Heart right ventricle (tissue), 16 donors: ENCODE measurements at regions not wholly inside any gene's neighbourhood (a gene's known extent, or its start where the extent isn't known, plus 50 kb on each side); places are given as distances from the start of the nearest gene placed in this dataset.

Experiments used
- ATAC-seq, 8 donors: fragments of 200-7000 bp; cut with Tn5 transposase; one replicate each; pipeline ENCODE4 v1.9.1; 2020; ENCODE audit warnings: mild to moderate bottlenecking in 8 of 8, moderate library complexity in 8 of 8, moderate number of reproducible peaks in 1 of 8
- DNase-seq, 2 donors: peaks; one replicate each; pipeline ENCODE4 v3.0.0-alpha.2; 2020
- H3K27ac ChIP-seq, 10 donors: fragments of 200-600 bp; sonication (generic) in 2 of 10; one replicate each; pipeline versions ENCODE4 v1.5.0 to v1.8.0; 2020 to 2022; ENCODE audit warnings: mild to moderate bottlenecking in 3 of 10
- H3K27me3 ChIP-seq, 7 donors: fragments of 200-600 bp; one replicate each; pipeline ENCODE4 v1.8.0; 2021 to 2022; ENCODE audit warnings: mild to moderate bottlenecking in 2 of 7
- H3K36me3 ChIP-seq, 9 donors: fragments of 200-600 bp; sonication (generic) in 1 of 9; one replicate each; pipeline versions ENCODE4 v1.5.0 to v1.8.0; 2020 to 2022; ENCODE audit warnings: mild to moderate bottlenecking in 2 of 9
- H3K4me1 ChIP-seq, 9 donors: fragments of 200-600 bp; sonication (generic) in 1 of 9; one replicate each; pipeline versions ENCODE4 v1.5.0 to v1.8.0; 2020 to 2022; ENCODE audit warnings: mild to moderate bottlenecking in 4 of 9
- H3K4me3 ChIP-seq, 10 donors: fragments of 200-600 bp; sonication (generic) in 2 of 10; one replicate each; pipeline versions ENCODE4 v1.5.0 to v1.8.0; 2020 to 2022; ENCODE audit warnings: mild to moderate bottlenecking in 7 of 10, moderate library complexity in 2 of 10
- H3K9me3 ChIP-seq, 11 donors: fragments of 200-600 bp in 10 of 11; sonication (generic) in 2 of 11; one replicate each; pipeline versions ENCODE4 v1.5.0 to v1.8.0; 2013 to 2022; ENCODE audit warnings: mild to moderate bottlenecking in 2 of 11, control low read depth in 1 of 11, moderate library complexity in 1 of 11
- WGBS, 2 donors: extraction: QIAGEN DNeasy Blood & Tissue Kit; methylation state at CpG; one replicate each; pipeline ENCODE4 v1.1.7; 2013; ENCODE audit warnings: inconsistent platforms in 1 of 2; 5-methylcytosine and 5-hydroxymethylcytosine counted together
- intact Hi-C, 10 donors: fragments of 100-400 bp; cut with DNase I; formaldehyde crosslinking; loops; one replicate each; pipeline versions ENCODE4 v1.11.1 to v1.14.2; 2022
- TF ChIP-seq, protein P1 (sequence below), 9 donors: fragments of 200-600 bp; sonication (generic) in 2 of 9; IDR thresholded peaks; one replicate each; pipeline versions ENCODE4 v1.5.0 to v1.8.0; 2021 to 2022; ENCODE audit warnings: antibody characterized with exemption in 9 of 9, mild to moderate bottlenecking in 5 of 9, moderate library complexity in 1 of 9
- donor health status: Arrhythmogenic right ventricular cardiomyopathy.
- donor health status: ischemic (EF 13 %, LVEDD 7.1; RV severe dilation, severe dysfunction).
- donor health status: healthy with polysubstance abuse.
- donor health status: DM: no; HTN: yes; CAD: no.
- donor health status: DM: no; HTN: no; CAD: no.
- donor health status: ischemic (EF 25% LVEDD 6.9; RV normal size, moderate dysfunction).
- donor health status: ischemic (EF 25% LVEDD 5.7; RV mildly dilated, moderate dysfunction).
- donor health status: healthy.
- donor health status: DM: yes; HTN: yes; CAD: no.
- donor health status: Ischemic cardiomyopathy.
- donor health status: ischemic (EF 35%, LVEDD 5.7; RV mildly dilated, moderate dysfunction).
- donor health status: nonischemic (EF 11% LVEDD 7.7; RV severe dilation, severe dysfunction).
- donor health status: DM: yes; HTN: yes; CAD: no.
- donor health status: PGD.
- donor health status: ischemic (EF 29% LVEDD 5.4; RV normal size, mild dysfunction).
- donor health status: nonischemic (EF 23%, LVEDD 6.1; RV moderate dilation, normal function).

DNA sequence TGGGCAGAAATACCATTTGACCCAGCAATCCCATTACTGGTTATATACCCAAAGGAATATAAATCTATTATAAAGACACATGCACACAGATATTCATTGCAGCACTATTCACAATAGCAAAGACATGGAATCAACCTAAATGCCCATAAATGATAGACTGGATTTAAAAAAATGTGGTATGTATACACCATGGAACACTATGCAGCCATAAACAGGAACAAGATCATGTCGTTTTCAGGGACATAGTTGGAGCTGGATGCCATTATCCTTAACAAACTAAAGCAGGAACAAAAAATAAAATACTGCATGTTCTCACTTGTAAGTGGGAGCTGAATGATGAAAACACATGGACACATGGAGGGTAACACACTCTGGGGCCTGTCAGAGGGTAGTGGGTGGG lies 335.6 kb downstream of the BTG1 start:
- Histone ChIP-seq H3K27ac (no peak overlapping the region), H3K4me1 (peaks cover 0 to 8% (median 0%) of the 10 kb centered on the region in 9 donors), H3K36me3 (no peaks in the 10 kb centered on the region), H3K9me3 (peaks cover 0 to 57% (median 16%) of the 10 kb centered on the region in 11 donors), H3K27me3 (no peaks in the 10 kb centered on the region), H3K4me3 (no peak overlapping the region)
- intact Hi-C loops, result loop anchor here (2.0 to 10.0 kb wide), 13 partner anchors 167 to 765 kb away; partner anchors contain the start of gene BTG1 (in 2 of the 10)
- no peak for DNase-seq
- no peak for ATAC-seq
- TF ChIP-seq, protein P1, sequence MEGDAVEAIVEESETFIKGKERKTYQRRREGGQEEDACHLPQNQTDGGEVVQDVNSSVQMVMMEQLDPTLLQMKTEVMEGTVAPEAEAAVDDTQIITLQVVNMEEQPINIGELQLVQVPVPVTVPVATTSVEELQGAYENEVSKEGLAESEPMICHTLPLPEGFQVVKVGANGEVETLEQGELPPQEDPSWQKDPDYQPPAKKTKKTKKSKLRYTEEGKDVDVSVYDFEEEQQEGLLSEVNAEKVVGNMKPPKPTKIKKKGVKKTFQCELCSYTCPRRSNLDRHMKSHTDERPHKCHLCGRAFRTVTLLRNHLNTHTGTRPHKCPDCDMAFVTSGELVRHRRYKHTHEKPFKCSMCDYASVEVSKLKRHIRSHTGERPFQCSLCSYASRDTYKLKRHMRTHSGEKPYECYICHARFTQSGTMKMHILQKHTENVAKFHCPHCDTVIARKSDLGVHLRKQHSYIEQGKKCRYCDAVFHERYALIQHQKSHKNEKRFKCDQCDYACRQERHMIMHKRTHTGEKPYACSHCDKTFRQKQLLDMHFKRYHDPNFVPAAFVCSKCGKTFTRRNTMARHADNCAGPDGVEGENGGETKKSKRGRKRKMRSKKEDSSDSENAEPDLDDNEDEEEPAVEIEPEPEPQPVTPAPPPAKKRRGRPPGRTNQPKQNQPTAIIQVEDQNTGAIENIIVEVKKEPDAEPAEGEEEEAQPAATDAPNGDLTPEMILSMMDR (IDR thresholded peaks at IDR 0.05), result no peak
- WGBS, 2 donors, result 88 to 89% methylated on average over 1 of the region's 1 CpG

DNA sequence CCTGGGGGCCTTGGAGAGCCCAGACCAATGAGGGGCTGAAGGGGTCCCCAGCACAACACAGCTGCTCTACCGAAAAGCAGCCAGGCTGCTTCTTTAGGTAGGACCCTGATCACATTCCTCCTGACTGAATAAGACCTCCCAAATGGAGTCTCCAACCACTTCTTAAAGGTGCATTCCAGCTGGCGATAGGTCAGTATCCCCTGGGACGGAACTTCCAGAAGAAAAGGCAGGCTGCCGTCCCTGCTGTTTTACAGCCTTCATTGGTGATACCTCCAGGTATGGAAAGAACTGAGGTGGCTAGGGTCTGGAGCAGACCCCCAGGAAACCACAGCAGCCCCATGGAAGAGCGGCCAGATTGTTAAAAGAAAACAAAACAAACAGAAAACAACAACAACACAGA lies 340.6 kb downstream of the BTG1 start:
- Histone ChIP-seq H3K27ac (no peak overlapping the region), H3K9me3 (peaks cover 0 to 54% (median 12%) of the 10 kb centered on the region in 11 donors), H3K4me1 (no peaks in the 10 kb centered on the region), H3K4me3 (no peak overlapping the region), H3K27me3 (no peaks in the 10 kb centered on the region), H3K36me3 (no peaks in the 10 kb centered on the region)
- DNase-seq (no peak), ATAC-seq (no peak)
- intact Hi-C loops, result loop anchor here in 2 of 10 donors (10.0 kb wide), 2 partner anchors 230 to 840 kb away; no protein-coding TSS in a partner anchor
- TF ChIP-seq, protein P1 (IDR thresholded peaks at IDR 0.05), result no peak
- WGBS, 2 donors, result 94 to 96% methylated on average over 5 of the region's 5 CpGs

DNA sequence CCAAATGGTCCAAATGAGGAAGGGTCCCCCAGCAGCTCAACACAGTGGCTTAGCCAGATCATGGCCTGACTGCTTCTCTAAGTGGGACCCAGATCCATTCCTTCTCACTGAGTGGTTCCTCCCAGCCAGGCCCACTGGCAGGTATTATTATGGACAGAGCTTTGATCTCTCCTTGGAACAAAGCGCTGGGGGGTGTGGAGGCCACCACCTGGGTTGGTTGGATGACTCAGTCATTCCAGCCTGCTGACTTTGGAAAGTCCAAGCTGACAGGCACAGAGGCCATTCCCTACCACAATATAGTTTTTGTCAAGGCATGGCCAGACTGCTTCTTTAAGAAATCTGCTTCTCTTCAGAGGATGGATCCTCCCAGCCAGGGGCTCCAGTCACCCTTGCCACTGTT lies 341.1 kb downstream of the BTG1 start:
- no peaks in the 10 kb centered on the region for H3K36me3 ChIP-seq
- WGBS, 2 donors, result 100% methylated on average over 1 of the region's 1 CpG
- intact Hi-C loops, result loop anchor here in 2 of 10 donors (10.0 kb wide), 2 partner anchors 230 to 840 kb away; no protein-coding TSS in a partner anchor

DNA sequence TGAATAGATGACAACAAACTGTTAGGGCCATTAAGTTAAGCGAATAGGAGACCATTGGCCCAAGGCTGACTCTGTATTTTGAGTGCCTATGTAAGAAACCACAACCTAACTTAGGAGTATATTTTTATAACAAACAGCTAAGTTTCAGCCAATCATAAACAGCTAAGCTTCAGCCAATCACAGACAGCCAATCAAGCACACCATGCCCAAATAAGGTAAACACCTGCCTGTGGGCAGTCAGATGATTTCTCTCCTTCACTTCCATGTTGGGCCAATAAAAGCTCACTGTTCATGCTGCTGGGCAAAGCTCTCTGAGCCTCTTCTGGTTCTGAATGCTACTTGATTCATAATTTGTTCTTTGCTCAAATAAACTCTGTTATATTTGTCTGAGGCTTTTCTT lies 344.6 kb downstream of the BTG1 start:
- 100% methylated on average over 1 of the region's 1 CpG for WGBS, 2 donors
- TF ChIP-seq, protein P1 (IDR thresholded peaks at IDR 0.05), result no peak
- intact Hi-C loops, result loop anchor here in 2 of 10 donors (10.0 kb wide), 2 partner anchors 226 to 844 kb away; no protein-coding TSS in a partner anchor

More for the DNA sequence above, 341.1 kb downstream of the BTG1 start:
- Histone ChIP-seq H3K9me3 (peaks cover 0 to 49% (median 12%) of the 10 kb centered on the region in 11 donors), H3K4me3 (no peak overlapping the region), H3K27me3 (no peaks in the 10 kb centered on the region), H3K4me1 (no peaks in the 10 kb centered on the region), H3K27ac (no peak overlapping the region)
- TF ChIP-seq, protein P1 (IDR thresholded peaks at IDR 0.05), result no peak
- no peak for ATAC-seq
- DNase-seq, result no peak

More for the DNA sequence above, 344.6 kb downstream of the BTG1 start:
- no peaks in the 10 kb centered on the region for H3K36me3 ChIP-seq
- no peak for ATAC-seq
- no peak for DNase-seq
- H3K27me3 ChIP-seq, result no peaks in the 10 kb centered on the region
- no peak overlapping the region for H3K4me3 ChIP-seq
- H3K4me1 ChIP-seq, result no peaks in the 10 kb centered on the region
- H3K27ac ChIP-seq, result no peak overlapping the region
- H3K9me3 ChIP-seq, result peaks cover 0 to 15% (median 6%) of the 10 kb centered on the region in 11 donors
